ENCODE measurements at regions not wholly inside any gene's neighbourhood (a gene's known extent, or its start where the extent isn't known, plus 50 kb on each side); places are given as distances from the start of the nearest gene placed in this dataset.

- FAIRE-seq, result no peak
Observed at GRCh38 chr2:215765729-215766360, 247.5 kb downstream of the MREG start.

- no peak for FAIRE-seq
Observed at GRCh38 chr2:215764441-215765048, 248.8 kb downstream of the MREG start.

- no peak for FAIRE-seq
Observed at GRCh38 chr2:215760557-215760956, 252.8 kb downstream of the MREG start.

GRCh38 chr2:215760091-215760490 lies 253.3 kb downstream of the MREG start:
- FAIRE-seq, result no peak

GRCh38 chr2:215758691-215759090 lies 254.7 kb downstream of the MREG start:
- no peak for FAIRE-seq

GRCh38 chr2:215756346-215756730 lies 257.0 kb downstream of the MREG start:
- no peak for FAIRE-seq

- FAIRE-seq, result no peak
Observed at GRCh38 chr2:215755641-215756345, 257.6 kb downstream of the MREG start.

GRCh38 chr2:215754546-215754945 lies 258.8 kb downstream of the MREG start:
- no peak for FAIRE-seq

- FAIRE-seq, result no peak
Observed at GRCh38 chr2:215753808-215754207, 259.5 kb downstream of the MREG start.

GRCh38 chr2:215752991-215753390 lies 260.4 kb downstream of the MREG start:
- no peak for FAIRE-seq

GRCh38 chr2:215752436-215752835 lies 260.9 kb downstream of the MREG start:
- no peak for FAIRE-seq

- no peak for FAIRE-seq
Observed at GRCh38 chr2:215751911-215752272, 261.5 kb downstream of the MREG start.

GRCh38 chr2:215751200-215751910 lies 262.0 kb downstream of the MREG start:
- no peak for FAIRE-seq

- FAIRE-seq, result no peak
Observed at GRCh38 chr2:215750763-215751162, 262.6 kb downstream of the MREG start.

GRCh38 chr2:215749092-215749957 lies 264.0 kb downstream of the MREG start:
- no peak for FAIRE-seq

- no peak for FAIRE-seq
Observed at GRCh38 chr2:215748446-215748845, 264.9 kb downstream of the MREG start.

GRCh38 chr2:215746887-215747615 lies 266.3 kb downstream of the MREG start:
- no peak for FAIRE-seq

- no peak for FAIRE-seq
Observed at GRCh38 chr2:215746226-215746886, 267.0 kb downstream of the MREG start.

- no peak for FAIRE-seq
Observed at GRCh38 chr2:215745331-215745730, 268.0 kb downstream of the MREG start.

- no peak for FAIRE-seq
Observed at GRCh38 chr2:215744514-215744913, 268.8 kb downstream of the MREG start.

GRCh38 chr2:215743066-215743465 lies 270.3 kb downstream of the MREG start:
- FAIRE-seq, result no peak
